Suprapubic skin (tissue), 4 donors: ENCODE measurements at regions not wholly inside any gene's neighbourhood (a gene's known extent, or its start where the extent isn't known, plus 50 kb on each side); places are given as distances from the start of the nearest gene placed in this dataset.

Experiments used
- DNase-seq, 2 donors: peaks; one replicate each; pipeline ENCODE4 v3.0.0-alpha.2; 2019; ENCODE audit warnings: low spot score in 2 of 2
- H3K27ac ChIP-seq: fragments of 200-600 bp; sonication (generic); one replicate; pipeline ENCODE4 v1.5.1; 2019
- H3K27me3 ChIP-seq: fragments of 200-600 bp; sonication (generic); one replicate; pipeline ENCODE4 v1.5.1; 2019
- H3K36me3 ChIP-seq: fragments of 200-600 bp; sonication (generic); one replicate; pipeline ENCODE4 v1.5.1; 2019
- H3K4me1 ChIP-seq: fragments of 200-600 bp; sonication (generic); one replicate; pipeline ENCODE4 v1.5.1; 2019
- H3K4me3 ChIP-seq: fragments of 200-600 bp; sonication (generic); one replicate; pipeline ENCODE4 v1.5.1; 2019; ENCODE audit warnings: mild to moderate bottlenecking
- H3K9me3 ChIP-seq: fragments of 200-600 bp; sonication (generic); one replicate; pipeline ENCODE4 v1.5.1; 2019
- CTCF ChIP-seq, 2 donors: fragments of 200-600 bp in 1 of 2; fragments of 450-650 bp in 1 of 2; sonication (generic) in 1 of 2; IDR thresholded peaks; one replicate each; pipeline ENCODE4 v1.5.1; 2016 to 2019; ENCODE audit warnings: antibody characterized with exemption in 2 of 2, mild to moderate bottlenecking in 1 of 2, moderate library complexity in 1 of 2
- EP300 ChIP-seq: sonication (generic); formaldehyde crosslinking; IDR thresholded peaks from one replicate; pipeline ENCODE4 v1.6.1; 2017; ENCODE audit warnings: antibody characterized with exemption
- POLR2A ChIP-seq, 2 donors: fragments of 450-650 bp; IDR thresholded peaks; one replicate each; pipeline ENCODE4 v1.6.1; 2017; ENCODE audit warnings: antibody characterized with exemption in 2 of 2, mild to moderate bottlenecking in 2 of 2, moderate library complexity in 2 of 2
- POLR2AphosphoS5 ChIP-seq, 3 donors: sonication (generic); formaldehyde crosslinking; IDR thresholded peaks; one replicate each; pipeline ENCODE4 v1.6.1; 2017; ENCODE audit warnings: antibody characterized with exemption in 3 of 3
- WGBS: methylation state at CpG from one replicate; pipeline ENCODE4 v1.1.5; 2018; 5-methylcytosine and 5-hydroxymethylcytosine counted together

GRCh38 chr15:92711457-92711831 is 55.9 kb upstream of the FAM174B start:
- H3K4me3 ChIP-seq, result no peak overlapping the region
- DNase-seq, result no peak
- peaks cover 13% of the 10 kb centered on the region for H3K4me1 ChIP-seq
- TF ChIP-seq POLR2A (IDR thresholded peaks at IDR 0.05) (no peak), POLR2AphosphoS5 (IDR thresholded peaks at IDR 0.05) (no peak), EP300 (no peak), CTCF (IDR thresholded peaks at IDR 0.05) (no peak)
- no peak overlapping the region for H3K27ac ChIP-seq
- 98% methylated on average over 19 of the region's 30 CpGs for WGBS
- H3K9me3 ChIP-seq, result no peaks in the 10 kb centered on the region
- H3K27me3 ChIP-seq, result no peaks in the 10 kb centered on the region
- H3K36me3 ChIP-seq, result no peaks in the 10 kb centered on the region

GRCh38 chr15:92714077-92714476 is 58.5 kb upstream of the FAM174B start:
- 3% methylated on average over 16 of the region's 16 CpGs for WGBS
- Histone ChIP-seq H3K4me1 (peaks cover 13% of the 10 kb centered on the region), H3K36me3 (no peaks in the 10 kb centered on the region), H3K27me3 (no peaks in the 10 kb centered on the region), H3K9me3 (no peaks in the 10 kb centered on the region), H3K4me3 (peak overlapping the region; percentile 61), H3K27ac (peak overlapping the region; percentile 76)
- DNase-seq, result no peak
- TF ChIP-seq CTCF (IDR thresholded peaks at IDR 0.05), result no peak
- no peak for TF ChIP-seq EP300
- no peak for TF ChIP-seq POLR2A (IDR thresholded peaks at IDR 0.05)
- no peak for TF ChIP-seq POLR2AphosphoS5 (IDR thresholded peaks at IDR 0.05)

GRCh38 chr15:92714477-92715401 is 59.2 kb upstream of the FAM174B start:
- peak overlapping the region; percentile 61 for H3K4me3 ChIP-seq
- TF ChIP-seq CTCF (IDR thresholded peaks at IDR 0.05), result peak; percentile 87 to 89
- TF ChIP-seq POLR2AphosphoS5 (IDR thresholded peaks at IDR 0.05), result peak in 1 of 3 donors; percentile 23
- no peak for TF ChIP-seq EP300
- TF ChIP-seq POLR2A (IDR thresholded peaks at IDR 0.05), result no peak
- H3K36me3 ChIP-seq, result no peaks in the 10 kb centered on the region
- H3K27ac ChIP-seq, result peak overlapping the region; percentile 76
- no peaks in the 10 kb centered on the region for H3K9me3 ChIP-seq
- WGBS, result 2% methylated on average over 62 of the region's 62 CpGs
- peaks cover 13% of the 10 kb centered on the region for H3K4me1 ChIP-seq
- DNase-seq, result peak; percentile 77 to 85
- no peaks in the 10 kb centered on the region for H3K27me3 ChIP-seq

GRCh38 chr15:92715758-92716157 is 60.2 kb upstream of the FAM174B start:
- H3K4me3 ChIP-seq, result no peak overlapping the region
- TF ChIP-seq CTCF (IDR thresholded peaks at IDR 0.05), result no peak
- no peak for TF ChIP-seq POLR2AphosphoS5 (IDR thresholded peaks at IDR 0.05)
- TF ChIP-seq EP300, result no peak
- TF ChIP-seq POLR2A (IDR thresholded peaks at IDR 0.05), result no peak
- H3K27me3 ChIP-seq, result no peaks in the 10 kb centered on the region
- no peak overlapping the region for H3K27ac ChIP-seq
- no peaks in the 10 kb centered on the region for H3K9me3 ChIP-seq
- H3K4me1 ChIP-seq, result peaks cover 13% of the 10 kb centered on the region
- no peaks in the 10 kb centered on the region for H3K36me3 ChIP-seq
- no peak for DNase-seq
- WGBS, result 67% methylated on average over 7 of the region's 7 CpGs

- WGBS, result 71% methylated on average over 4 of the region's 4 CpGs
- no peaks in the 10 kb centered on the region for H3K36me3 ChIP-seq
- TF ChIP-seq POLR2A (IDR thresholded peaks at IDR 0.05) (no peak), CTCF (IDR thresholded peaks at IDR 0.05) (no peak), POLR2AphosphoS5 (IDR thresholded peaks at IDR 0.05) (no peak), EP300 (no peak)
- no peak overlapping the region for H3K27ac ChIP-seq
- no peak overlapping the region for H3K4me3 ChIP-seq
- no peaks in the 10 kb centered on the region for H3K27me3 ChIP-seq
- DNase-seq, result no peak
- H3K9me3 ChIP-seq, result no peaks in the 10 kb centered on the region
- H3K4me1 ChIP-seq, result peaks cover 8% of the 10 kb centered on the region
These were observed 63.4 kb upstream of the FAM174B start for GRCh38 chr15:92719021-92719420.
